Hepatocyte (in vitro differentiated cells): ENCODE measurements at regions not wholly inside any gene's neighbourhood (a gene's known extent, or its start where the extent isn't known, plus 50 kb on each side); places are given as distances from the start of the nearest gene placed in this dataset.

ENCODE experiments used
- CTCF ChIP-seq: fragments of 200-600 bp; sonication (generic); IDR thresholded peaks from 2 replicates; pipeline ENCODE4 v1.5.1; 2016; ENCODE audit warnings: antibody characterized with exemption, mild to moderate bottlenecking; ENCODE audit not compliant: poor library complexity
- EZH2 ChIP-seq: fragments of 200-600 bp; sonication (generic); IDR thresholded peaks from 2 replicates; pipeline ENCODE4 v1.6.1; 2016; ENCODE audit warnings: antibody characterized with exemption, mild to moderate bottlenecking, borderline replicate concordance
- EZH2phosphoT487 ChIP-seq: fragments of 200-600 bp; sonication (generic); IDR thresholded peaks from one replicate; pipeline ENCODE4 v1.6.1; 2018; ENCODE audit warnings: antibody characterized with exemption, mild to moderate bottlenecking, low read depth, moderate library complexity; ENCODE audit not compliant: unreplicated experiment, severe bottlenecking

GRCh38 chr2:155320236-155320635 lies 621.7 kb downstream of the KCNJ3 start:
- TF ChIP-seq EZH2 (no peak), EZH2phosphoT487 (no peak), CTCF (no peak)
